HEK293 (cell line): ENCODE measurements at regions not wholly inside any gene's neighbourhood (a gene's known extent, or its start where the extent isn't known, plus 50 kb on each side); places are given as distances from the start of the nearest gene placed in this dataset.

Experiments
- CTCF ChIA-PET: fragments of 350-600 bp; formaldehyde crosslinking; extraction: SDS; loops from one replicate; lab custom pipeline; 2021; ENCODE audit warnings: antibody characterized with exemption; lab: Yijun Ruan, JAX
- POLR2A ChIA-PET: fragments of 300-600 bp; formaldehyde crosslinking; extraction: SDS; loops from one replicate; lab custom pipeline; 2020; ENCODE audit warnings: antibody characterized with exemption, inconsistent platforms; lab: Yijun Ruan, JAX
- H3K27ac ChIP-seq: fragments of 200-500 bp; sonication (Bioruptor generic); 2 replicates; pipeline ENCODE4 v1.5.1; 2014; ENCODE audit warnings: low read depth, low read length, control low read depth, inconsistent platforms; ENCODE audit errors: extremely low read depth
- H3K36me3 ChIP-seq, 2 experiments: fragments of 200-500 bp in 1 of 2; sonication (Bioruptor generic) in 1 of 2; 1 replicate in 1 of 2; 2 replicates in 1 of 2; pipeline ENCODE4 v1.5.1; 2014 to 2017; ENCODE audit warnings: inconsistent platforms in 2 of 2, low read length in 2 of 2; ENCODE audit not compliant: control insufficient read depth in 2 of 2, insufficient read depth in 1 of 2
- H3K4me1 ChIP-seq: fragments of 200-500 bp; sonication (Bioruptor generic); 2 replicates; pipeline ENCODE4 v1.5.1; 2014; ENCODE audit warnings: mild to moderate bottlenecking, low read length, inconsistent platforms; ENCODE audit not compliant: control insufficient read depth, insufficient read depth
- H3K4me3 ChIP-seq: 2 replicates; pipeline ENCODE4 v1.5.1; 2011; ENCODE audit warnings: low read depth, mild to moderate bottlenecking, control low read depth, low read length, moderate library complexity
- H3K9me3 ChIP-seq: fragments of 200-500 bp; sonication (Bioruptor generic); 2 replicates; pipeline ENCODE4 v1.5.1; 2014; ENCODE audit warnings: low read depth, low read length, inconsistent platforms; ENCODE audit not compliant: control insufficient read depth, insufficient read depth
- BCL11B ChIP-seq: fragments of 450-650 bp; formaldehyde crosslinking; IDR thresholded peaks from 2 replicates; pipeline ENCODE4 v1.5.1; 2016; ENCODE audit warnings: low read depth, missing biosample characterization, missing genetic modification characterization
- HOXA7 ChIP-seq: sonication (generic); formaldehyde crosslinking; IDR thresholded peaks from 2 replicates; pipeline ENCODE4 v1.8.1; 2022; ENCODE audit warnings: missing genetic modification reagents, borderline replicate concordance
- KLF10 ChIP-seq: fragments of 450-650 bp; IDR thresholded peaks from 2 replicates; pipeline ENCODE4 v1.5.1; 2018; ENCODE audit warnings: missing biosample characterization, mild to moderate bottlenecking, missing genetic modification characterization
- KLF7 ChIP-seq: fragments of 450-650 bp; formaldehyde crosslinking; IDR thresholded peaks from 2 replicates; pipeline ENCODE4 v1.5.1; 2016; ENCODE audit warnings: missing biosample characterization, missing genetic modification characterization, borderline replicate concordance
- KLF9 ChIP-seq: fragments of 450-650 bp; formaldehyde crosslinking; IDR thresholded peaks from 2 replicates; pipeline ENCODE4 v1.5.1; 2016; ENCODE audit warnings: missing biosample characterization, missing genetic modification characterization, low read depth
- MZF1 ChIP-seq: fragments of 450-650 bp; formaldehyde crosslinking; IDR thresholded peaks from 2 replicates; pipeline ENCODE4 v1.5.1; 2017; ENCODE audit warnings: missing biosample characterization, missing genetic modification characterization, borderline replicate concordance
- SALL2 ChIP-seq: fragments of 450-650 bp; formaldehyde crosslinking; IDR thresholded peaks from 2 replicates; pipeline ENCODE4 v1.5.0; 2017; ENCODE audit warnings: missing biosample characterization, mild to moderate bottlenecking, missing genetic modification characterization, borderline replicate concordance
- SP2 ChIP-seq: fragments of 450-650 bp; formaldehyde crosslinking; IDR thresholded peaks from 2 replicates; pipeline ENCODE4 v1.5.1; 2016; ENCODE audit warnings: missing biosample characterization, missing genetic modification characterization
- ZBTB21 ChIP-seq: fragments of 450-650 bp; formaldehyde crosslinking; IDR thresholded peaks from 2 replicates; pipeline ENCODE4 v1.5.1; 2017; ENCODE audit warnings: missing biosample characterization, missing genetic modification characterization
- ZBTB8A ChIP-seq: fragments of 450-650 bp; formaldehyde crosslinking; IDR thresholded peaks from 2 replicates; pipeline ENCODE4 v1.5.1; 2016; ENCODE audit warnings: missing biosample characterization, missing genetic modification characterization
- ZNF10 ChIP-seq: fragments of 450-650 bp; formaldehyde crosslinking; IDR thresholded peaks from 2 replicates; pipeline ENCODE4 v1.5.1; 2017; ENCODE audit warnings: missing biosample characterization, missing genetic modification characterization
- ZNF121 ChIP-seq: fragments of 450-650 bp; formaldehyde crosslinking; IDR thresholded peaks from 2 replicates; pipeline ENCODE4 v1.5.1; 2016; ENCODE audit warnings: missing biosample characterization, missing genetic modification characterization
- ZNF202 ChIP-seq: fragments of 450-650 bp; formaldehyde crosslinking; IDR thresholded peaks from 2 replicates; pipeline ENCODE4 v1.5.1; 2016; ENCODE audit warnings: missing biosample characterization, missing genetic modification characterization, borderline replicate concordance
- ZNF214 ChIP-seq: fragments of 450-650 bp; formaldehyde crosslinking; IDR thresholded peaks from 2 replicates; pipeline ENCODE4 v1.5.1; 2017; ENCODE audit warnings: missing biosample characterization, mild to moderate bottlenecking, missing genetic modification characterization, borderline replicate concordance
- ZNF221 ChIP-seq: fragments of 450-650 bp; formaldehyde crosslinking; IDR thresholded peaks from 2 replicates; pipeline ENCODE4 v1.5.1; 2017; ENCODE audit warnings: missing biosample characterization, missing genetic modification characterization, borderline replicate concordance
- ZNF239 ChIP-seq: fragments of 450-650 bp; formaldehyde crosslinking; IDR thresholded peaks from 2 replicates; pipeline ENCODE4 v1.5.1; 2016; ENCODE audit warnings: missing biosample characterization, missing genetic modification characterization
- ZNF24 ChIP-seq: fragments of 450-650 bp; formaldehyde crosslinking; IDR thresholded peaks from 2 replicates; pipeline ENCODE4 v1.5.1; 2016; ENCODE audit warnings: missing biosample characterization, missing genetic modification characterization
- ZNF266 ChIP-seq: fragments of 450-650 bp; formaldehyde crosslinking; IDR thresholded peaks from 2 replicates; pipeline ENCODE4 v1.5.1; 2016; ENCODE audit warnings: missing biosample characterization, missing genetic modification characterization, low read depth
- ZNF302 ChIP-seq: fragments of 450-650 bp; formaldehyde crosslinking; IDR thresholded peaks from 2 replicates; pipeline ENCODE4 v1.5.1; 2016; ENCODE audit warnings: missing biosample characterization, missing genetic modification characterization, low read depth
- ZNF354C ChIP-seq: fragments of 450-650 bp; formaldehyde crosslinking; IDR thresholded peaks from 2 replicates; pipeline ENCODE4 v1.5.1; 2016; ENCODE audit warnings: missing biosample characterization, missing genetic modification characterization, low read depth, borderline replicate concordance
- ZNF366 ChIP-seq: fragments of 450-650 bp; formaldehyde crosslinking; conservative IDR thresholded peaks from 2 replicates; pipeline ENCODE4 v1.5.1; 2016; ENCODE audit warnings: missing biosample characterization, missing genetic modification characterization
- ZNF394 ChIP-seq: fragments of 450-650 bp; formaldehyde crosslinking; IDR thresholded peaks from 2 replicates; pipeline ENCODE4 v1.5.1; 2016; ENCODE audit warnings: missing biosample characterization, missing genetic modification characterization, mild to moderate bottlenecking, moderate library complexity, borderline replicate concordance
- ZNF529 ChIP-seq: fragments of 450-650 bp; formaldehyde crosslinking; IDR thresholded peaks from 2 replicates; pipeline ENCODE4 v1.5.1; 2017; ENCODE audit warnings: missing genetic modification characterization, missing biosample characterization; ENCODE audit not compliant: insufficient replicate concordance
- ZNF623 ChIP-seq: fragments of 450-650 bp; formaldehyde crosslinking; IDR thresholded peaks from 2 replicates; pipeline ENCODE4 v1.5.1; 2016; ENCODE audit warnings: missing biosample characterization, missing genetic modification characterization
- ZNF624 ChIP-seq: fragments of 450-650 bp; formaldehyde crosslinking; IDR thresholded peaks from 2 replicates; pipeline ENCODE4 v1.5.1; 2017; ENCODE audit warnings: missing biosample characterization, missing genetic modification characterization
- ZNF670 ChIP-seq: fragments of 450-650 bp; formaldehyde crosslinking; IDR thresholded peaks from 2 replicates; pipeline ENCODE4 v1.5.1; 2016; ENCODE audit warnings: missing biosample characterization, missing genetic modification characterization, low read depth
- ZNF701 ChIP-seq: fragments of 450-650 bp; formaldehyde crosslinking; IDR thresholded peaks from 2 replicates; pipeline ENCODE4 v1.5.1; 2016; ENCODE audit warnings: missing biosample characterization, missing genetic modification characterization
- ZSCAN16 ChIP-seq: fragments of 450-650 bp; formaldehyde crosslinking; IDR thresholded peaks from 2 replicates; pipeline ENCODE4 v1.5.1; 2016; ENCODE audit warnings: missing biosample characterization, missing genetic modification characterization
- ZSCAN23 ChIP-seq: fragments of 450-650 bp; formaldehyde crosslinking; IDR thresholded peaks from 2 replicates; pipeline ENCODE4 v1.5.1; 2016; ENCODE audit warnings: missing biosample characterization, missing genetic modification characterization
- TF ChIP-seq, protein P1 (sequence below): fragments of 450-650 bp; formaldehyde crosslinking; IDR thresholded peaks from 2 replicates; pipeline ENCODE4 v1.5.1; 2016; ENCODE audit warnings: missing biosample characterization, missing genetic modification characterization
- TF ChIP-seq, protein P2 (sequence below): fragments of 450-650 bp; formaldehyde crosslinking; IDR thresholded peaks from 2 replicates; pipeline ENCODE4 v1.5.0; 2017; ENCODE audit warnings: missing biosample characterization, missing genetic modification characterization, borderline replicate concordance
- TF ChIP-seq, protein P3 (sequence below): fragments of 450-650 bp; formaldehyde crosslinking; IDR thresholded peaks from 2 replicates; pipeline ENCODE4 v1.5.1; 2016; ENCODE audit warnings: missing biosample characterization, missing genetic modification characterization
- TF ChIP-seq, protein P4 (sequence below): fragments of 450-650 bp; formaldehyde crosslinking; IDR thresholded peaks from 2 replicates; pipeline ENCODE4; 2016; ENCODE audit warnings: missing biosample characterization, missing genetic modification characterization

DNA sequence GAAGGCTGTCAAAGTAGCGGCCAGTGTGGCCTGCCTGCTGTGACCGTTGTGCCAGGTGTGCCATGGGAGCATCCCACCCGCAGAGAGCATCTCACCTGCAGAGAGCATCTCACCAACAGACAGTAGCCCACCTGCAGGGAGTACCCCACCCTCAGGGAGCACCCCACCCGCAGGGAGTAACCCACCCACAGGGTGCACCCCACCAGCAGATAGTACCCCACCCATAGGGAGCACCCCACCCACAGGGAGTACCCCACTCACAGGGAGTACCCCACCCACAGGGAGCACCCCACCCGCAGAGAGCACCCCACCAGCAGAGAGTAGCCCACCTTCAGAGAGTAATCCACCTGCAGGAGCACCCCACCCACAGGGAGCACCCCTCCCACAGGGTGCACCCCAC is 476.5 kb downstream of the TCERG1L start:
- no peak for TF ChIP-seq ZNF10 (tag by site-specific recombination)
- no peak for TF ChIP-seq ZNF366 (tag by site-specific recombination)
- no peak for TF ChIP-seq ZSCAN16 (tag by site-specific recombination)
- no peak for TF ChIP-seq ZNF221 (tag by site-specific recombination)
- TF ChIP-seq ZBTB21 (tag by site-specific recombination): no peak
- TF ChIP-seq, protein P1, sequence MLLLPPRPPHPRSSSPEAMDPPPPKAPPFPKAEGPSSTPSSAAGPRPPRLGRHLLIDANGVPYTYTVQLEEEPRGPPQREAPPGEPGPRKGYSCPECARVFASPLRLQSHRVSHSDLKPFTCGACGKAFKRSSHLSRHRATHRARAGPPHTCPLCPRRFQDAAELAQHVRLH: no peak
- no peak for TF ChIP-seq ZNF202 (tag by site-specific recombination)
- no peak for TF ChIP-seq ZNF701 (tag by site-specific recombination)
- no peak for TF ChIP-seq SP2 (tag by site-specific recombination)
- TF ChIP-seq ZNF214 (tag by site-specific recombination): no peak
- no peak for TF ChIP-seq ZNF394 (tag by site-specific recombination)
- TF ChIP-seq, protein P2, sequence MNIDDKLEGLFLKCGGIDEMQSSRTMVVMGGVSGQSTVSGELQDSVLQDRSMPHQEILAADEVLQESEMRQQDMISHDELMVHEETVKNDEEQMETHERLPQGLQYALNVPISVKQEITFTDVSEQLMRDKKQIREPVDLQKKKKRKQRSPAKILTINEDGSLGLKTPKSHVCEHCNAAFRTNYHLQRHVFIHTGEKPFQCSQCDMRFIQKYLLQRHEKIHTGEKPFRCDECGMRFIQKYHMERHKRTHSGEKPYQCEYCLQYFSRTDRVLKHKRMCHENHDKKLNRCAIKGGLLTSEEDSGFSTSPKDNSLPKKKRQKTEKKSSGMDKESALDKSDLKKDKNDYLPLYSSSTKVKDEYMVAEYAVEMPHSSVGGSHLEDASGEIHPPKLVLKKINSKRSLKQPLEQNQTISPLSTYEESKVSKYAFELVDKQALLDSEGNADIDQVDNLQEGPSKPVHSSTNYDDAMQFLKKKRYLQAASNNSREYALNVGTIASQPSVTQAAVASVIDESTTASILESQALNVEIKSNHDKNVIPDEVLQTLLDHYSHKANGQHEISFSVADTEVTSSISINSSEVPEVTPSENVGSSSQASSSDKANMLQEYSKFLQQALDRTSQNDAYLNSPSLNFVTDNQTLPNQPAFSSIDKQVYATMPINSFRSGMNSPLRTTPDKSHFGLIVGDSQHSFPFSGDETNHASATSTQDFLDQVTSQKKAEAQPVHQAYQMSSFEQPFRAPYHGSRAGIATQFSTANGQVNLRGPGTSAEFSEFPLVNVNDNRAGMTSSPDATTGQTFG: no peak
- no peak for TF ChIP-seq KLF10
- no peak for TF ChIP-seq ZNF302 (tag by site-specific recombination)
- no peak for TF ChIP-seq ZSCAN23 (tag by site-specific recombination)
- no peak for TF ChIP-seq KLF7 (tag by site-specific recombination)
- H3K36me3 ChIP-seq: no peaks in the 10 kb centered on the region
- CTCF ChIA-PET: no interaction called here
- POLR2A ChIA-PET: no interaction called here
- H3K4me1 ChIP-seq: no peaks in the 10 kb centered on the region
- H3K27ac ChIP-seq: no peak overlapping the region
- no peaks in the 10 kb centered on the region for H3K9me3 ChIP-seq
- H3K4me3 ChIP-seq: no peak overlapping the region

DNA sequence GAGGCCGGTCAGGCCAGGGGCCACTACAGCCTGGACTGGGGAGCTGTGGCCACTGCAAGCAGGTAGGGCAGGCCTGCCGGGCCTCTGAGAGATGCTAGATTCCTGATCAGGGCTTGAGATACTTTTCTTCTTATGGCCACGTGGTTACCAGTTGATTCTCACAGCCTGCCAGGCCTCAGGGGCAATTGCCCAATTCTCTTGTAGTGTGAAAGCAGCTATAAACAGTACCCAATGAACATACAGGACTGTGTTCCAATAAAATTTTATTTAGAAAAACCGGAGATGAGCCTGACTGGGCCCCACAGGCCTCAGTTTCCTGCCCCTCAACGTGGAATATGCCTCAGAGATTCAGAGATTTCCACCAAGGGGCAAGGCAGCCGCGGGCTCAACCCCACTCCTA is 475.2 kb downstream of the TCERG1L start:
- Histone ChIP-seq H3K36me3 (no peaks in the 10 kb centered on the region), H3K27ac (no peak overlapping the region), H3K9me3 (no peaks in the 10 kb centered on the region), H3K4me1 (no peaks in the 10 kb centered on the region), H3K4me3 (no peak overlapping the region)
- CTCF ChIA-PET: interaction anchor here (0.6 kb wide), 1 partner anchor 618 kb away, joined by 4 read pairs; no protein-coding TSS in a partner anchor
- POLR2A ChIA-PET: no interaction called here
- TF ChIP-seq SALL2 (no peak), ZNF394 (tag by site-specific recombination) (no peak), ZNF24 (tag by site-specific recombination) (no peak), ZNF670 (tag by site-specific recombination) (no peak), ZNF529 (tag by site-specific recombination) (no peak), ZBTB8A (no peak), ZNF221 (tag by site-specific recombination) (no peak), BCL11B (tag by site-specific recombination) (no peak), ZNF624 (tag by site-specific recombination) (no peak), ZNF266 (tag by site-specific recombination) (no peak), ZNF354C (tag by site-specific recombination) (no peak), ZNF239 (tag by site-specific recombination) (no peak), MZF1 (tag by site-specific recombination) (no peak), ZNF623 (tag by site-specific recombination) (no peak), ZNF121 (tag by site-specific recombination) (no peak), KLF9 (no peak), HOXA7 (CRISPR knock-in tag) (no peak)
- TF ChIP-seq, protein P3, sequence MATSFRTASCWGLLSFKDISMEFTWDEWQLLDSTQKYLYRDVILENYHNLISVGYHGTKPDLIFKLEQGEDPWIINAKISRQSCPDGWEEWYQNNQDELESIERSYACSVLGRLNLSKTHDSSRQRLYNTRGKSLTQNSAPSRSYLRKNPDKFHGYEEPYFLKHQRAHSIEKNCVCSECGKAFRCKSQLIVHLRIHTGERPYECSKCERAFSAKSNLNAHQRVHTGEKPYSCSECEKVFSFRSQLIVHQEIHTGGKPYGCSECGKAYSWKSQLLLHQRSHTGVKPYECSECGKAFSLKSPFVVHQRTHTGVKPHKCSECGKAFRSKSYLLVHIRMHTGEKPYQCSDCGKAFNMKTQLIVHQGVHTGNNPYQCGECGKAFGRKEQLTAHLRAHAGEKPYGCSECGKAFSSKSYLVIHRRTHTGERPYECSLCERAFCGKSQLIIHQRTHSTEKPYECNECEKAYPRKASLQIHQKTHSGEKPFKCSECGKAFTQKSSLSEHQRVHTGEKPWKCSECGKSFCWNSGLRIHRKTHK (tag by site-specific recombination): no peak
- TF ChIP-seq, protein P4, sequence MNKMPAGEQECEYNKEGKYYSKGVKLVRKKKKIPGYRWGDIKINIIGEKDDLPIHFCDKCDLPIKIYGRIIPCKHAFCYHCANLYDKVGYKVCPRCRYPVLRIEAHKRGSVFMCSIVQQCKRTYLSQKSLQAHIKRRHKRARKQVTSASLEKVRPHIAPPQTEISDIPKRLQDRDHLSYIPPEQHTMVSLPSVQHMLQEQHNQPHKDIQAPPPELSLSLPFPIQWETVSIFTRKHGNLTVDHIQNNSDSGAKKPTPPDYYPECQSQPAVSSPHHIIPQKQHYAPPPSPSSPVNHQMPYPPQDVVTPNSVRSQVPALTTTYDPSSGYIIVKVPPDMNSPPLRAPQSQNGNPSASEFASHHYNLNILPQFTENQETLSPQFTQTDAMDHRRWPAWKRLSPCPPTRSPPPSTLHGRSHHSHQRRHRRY (tag by site-specific recombination): no peak
